ENCODE measurements at regions not wholly inside any gene's neighbourhood (a gene's known extent, or its start where the extent isn't known, plus 50 kb on each side); places are given as distances from the start of the nearest gene placed in this dataset.

GRCh38 chr2:116754381-116755101 is 1060.0 kb upstream of the DDX18 start:
- no peaks in the 10 kb centered on the region for H3K79me2 ChIP-seq (ENCODE audit: insufficient read depth, low read depth)
- H3K36me3 ChIP-seq (ENCODE audit: insufficient read depth), result no peaks in the 10 kb centered on the region
- no peak overlapping the region for H3K27ac ChIP-seq
- no peaks in the 10 kb centered on the region for H3K4me1 ChIP-seq (ENCODE audit: low read depth, poor library complexity, severe bottlenecking)
- H3K27me3 ChIP-seq (ENCODE audit: insufficient read depth, low read depth), result no peaks in the 10 kb centered on the region
- no peak overlapping the region for H2AFZ ChIP-seq (ENCODE audit: low read depth)
- H3K9ac ChIP-seq, result no peak overlapping the region
- no peak overlapping the region for H3K4me2 ChIP-seq
- H4K20me1 ChIP-seq (ENCODE audit: insufficient read depth), result no peaks in the 10 kb centered on the region
- no peak for TF ChIP-seq CTCF (conservative IDR thresholded peaks at IDR 0.05; ENCODE audit: low read depth, low read length)
- no peak overlapping the region for H3K4me3 ChIP-seq (IDR thresholded peaks at IDR 0.05; ENCODE audit: insufficient read depth, low read depth, low read length)

- H4K20me1 ChIP-seq (ENCODE audit: insufficient read depth), result no peaks in the 10 kb centered on the region
- H3K4me3 ChIP-seq (IDR thresholded peaks at IDR 0.05; ENCODE audit: insufficient read depth, low read depth, low read length), result no peak overlapping the region
- H3K4me2 ChIP-seq, result no peak overlapping the region
- H3K27me3 ChIP-seq (ENCODE audit: insufficient read depth, low read depth), result no peaks in the 10 kb centered on the region
- no peak for TF ChIP-seq CTCF (conservative IDR thresholded peaks at IDR 0.05; ENCODE audit: low read depth, low read length)
- no peak overlapping the region for H3K9ac ChIP-seq
- H2AFZ ChIP-seq (ENCODE audit: low read depth), result no peak overlapping the region
- H3K79me2 ChIP-seq (ENCODE audit: insufficient read depth, low read depth), result no peaks in the 10 kb centered on the region
- H3K27ac ChIP-seq, result no peak overlapping the region
- H3K36me3 ChIP-seq (ENCODE audit: insufficient read depth), result no peaks in the 10 kb centered on the region
- no peaks in the 10 kb centered on the region for H3K4me1 ChIP-seq (ENCODE audit: low read depth, poor library complexity, severe bottlenecking)
These were observed 1052.6 kb upstream of the DDX18 start for GRCh38 chr2:116761864-116762263.

- Histone ChIP-seq H3K4me2 (no peak overlapping the region), H3K79me2 (ENCODE audit: insufficient read depth, low read depth) (no peaks in the 10 kb centered on the region), H2AFZ (ENCODE audit: low read depth) (no peak overlapping the region)
These were observed 1045.0 kb upstream of the DDX18 start for GRCh38 chr2:116769514-116769913.

GRCh38 chr2:116776556-116776955 is 1037.9 kb upstream of the DDX18 start:
- Histone ChIP-seq H2AFZ (ENCODE audit: low read depth) (no peak overlapping the region), H3K79me2 (ENCODE audit: insufficient read depth, low read depth) (no peaks in the 10 kb centered on the region), H3K4me1 (ENCODE audit: low read depth, poor library complexity, severe bottlenecking) (no peaks in the 10 kb centered on the region), H3K4me2 (no peak overlapping the region), H3K4me3 (IDR thresholded peaks at IDR 0.05; ENCODE audit: insufficient read depth, low read depth, low read length) (no peak overlapping the region), H3K27ac (no peak overlapping the region), H4K20me1 (ENCODE audit: insufficient read depth) (no peaks in the 10 kb centered on the region), H3K27me3 (ENCODE audit: insufficient read depth, low read depth) (no peaks in the 10 kb centered on the region), H3K36me3 (ENCODE audit: insufficient read depth) (no peaks in the 10 kb centered on the region), H3K9ac (no peak overlapping the region)
- TF ChIP-seq CTCF (conservative IDR thresholded peaks at IDR 0.05; ENCODE audit: low read depth, low read length), result no peak

More at GRCh38 chr2:116769514-116769913, 1045.0 kb upstream of the DDX18 start:
- Histone ChIP-seq H3K4me1 (ENCODE audit: low read depth, poor library complexity, severe bottlenecking) (no peaks in the 10 kb centered on the region), H3K36me3 (ENCODE audit: insufficient read depth) (no peaks in the 10 kb centered on the region), H4K20me1 (ENCODE audit: insufficient read depth) (no peaks in the 10 kb centered on the region), H3K27me3 (ENCODE audit: insufficient read depth, low read depth) (no peaks in the 10 kb centered on the region), H3K27ac (no peak overlapping the region), H3K4me3 (IDR thresholded peaks at IDR 0.05; ENCODE audit: insufficient read depth, low read depth, low read length) (no peak overlapping the region), H3K9ac (no peak overlapping the region)
- TF ChIP-seq CTCF (conservative IDR thresholded peaks at IDR 0.05; ENCODE audit: low read depth, low read length), result no peak
